ENCODE measurements at regions not wholly inside any gene's neighbourhood (a gene's known extent, or its start where the extent isn't known, plus 50 kb on each side); places are given as distances from the start of the nearest gene placed in this dataset.

- TF ChIP-seq CTCF (IDR thresholded peaks at IDR 0.05; ENCODE audit: low read length) (no peak), EZH2 (IDR thresholded peaks at IDR 0.05; ENCODE audit: borderline replicate concordance, low read length) (no peak)
Observed at GRCh38 chr6:126786262-126786661, 332.2 kb upstream of the RSPO3 start.

Data from OCI-LY1 (cell line).